Astrocyte (in vitro differentiated cells and primary cell): ENCODE measurements at regions not wholly inside any gene's neighbourhood (a gene's known extent, or its start where the extent isn't known, plus 50 kb on each side); places are given as distances from the start of the nearest gene placed in this dataset.

ENCODE experiments used
- DNase-seq: peaks from one replicate; pipeline ENCODE4 v3.0.0-alpha.2; 2010; ENCODE audit warnings: low read depth
- FAIRE-seq: peaks from 2 replicates; lab custom pipeline; 2011; peaks lifted over from hg19 to GRCh38; lab: Jason Lieb, UNC
- H2AFZ ChIP-seq: 2 replicates; pipeline ENCODE4 v1.6.0; 2012; ENCODE audit warnings: low read depth, low read length, inconsistent platforms
- H3K27ac ChIP-seq: 2 replicates; pipeline ENCODE4 v1.5.1; 2011; ENCODE audit warnings: low read depth, low read length, inconsistent platforms
- H3K27me3 ChIP-seq: 2 replicates; pipeline ENCODE4 v1.6.0; 2011; ENCODE audit warnings: low read length, inconsistent platforms; ENCODE audit not compliant: insufficient read depth
- H3K36me3 ChIP-seq: 2 replicates; pipeline ENCODE4 v1.5.1; 2011; ENCODE audit warnings: low read length, inconsistent platforms; ENCODE audit not compliant: insufficient read depth
- H3K4me1 ChIP-seq: 2 replicates; pipeline ENCODE4 v1.5.1; 2011; ENCODE audit warnings: low read length, inconsistent platforms; ENCODE audit not compliant: insufficient read depth
- H3K4me2 ChIP-seq: 2 replicates; pipeline ENCODE4 v1.6.0; 2012; ENCODE audit warnings: low read length, inconsistent platforms
- H3K4me3 ChIP-seq: 2 replicates; pipeline ENCODE4 v1.5.1; 2011; ENCODE audit warnings: low read depth, mild to moderate bottlenecking, low read length, inconsistent platforms; ENCODE audit not compliant: insufficient read depth
- H3K79me2 ChIP-seq: 2 replicates; pipeline ENCODE4 v1.6.0; 2012; ENCODE audit warnings: mild to moderate bottlenecking, low read length, inconsistent platforms; ENCODE audit not compliant: insufficient read depth
- H3K9ac ChIP-seq: 2 replicates; pipeline ENCODE4 v1.6.0; 2012; ENCODE audit warnings: mild to moderate bottlenecking, low read length, inconsistent platforms
- H3K9me3 ChIP-seq: 2 replicates; pipeline ENCODE4 v1.5.1; 2012; ENCODE audit warnings: low read depth, mild to moderate bottlenecking, low read length, inconsistent platforms; ENCODE audit not compliant: insufficient read depth
- H4K20me1 ChIP-seq: 2 replicates; pipeline ENCODE4 v1.6.0; 2012; ENCODE audit warnings: low read length, inconsistent platforms; ENCODE audit not compliant: insufficient read depth
- H3K27ac Mint-ChIP-seq: one replicate; pipeline ENCODE4 v1.8.0; 2021; ENCODE audit warnings: mild to moderate bottlenecking, mixed read lengths; ENCODE audit not compliant: unreplicated experiment
- H3K27me3 Mint-ChIP-seq: one replicate; pipeline ENCODE4 v1.8.0; 2021; ENCODE audit warnings: low read depth, mixed read lengths; ENCODE audit not compliant: unreplicated experiment
- H3K36me3 Mint-ChIP-seq: one replicate; pipeline ENCODE4 v1.8.0; 2021; ENCODE audit warnings: low read depth, mixed read lengths; ENCODE audit not compliant: unreplicated experiment
- H3K4me1 Mint-ChIP-seq: one replicate; pipeline ENCODE4 v1.8.0; 2021; ENCODE audit warnings: low read depth, mixed read lengths; ENCODE audit not compliant: unreplicated experiment
- H3K4me3 Mint-ChIP-seq: one replicate; pipeline ENCODE4 v1.8.0; 2021; ENCODE audit warnings: mild to moderate bottlenecking, moderate library complexity, mixed read lengths; ENCODE audit not compliant: unreplicated experiment
- H3K9me3 Mint-ChIP-seq: one replicate; pipeline ENCODE4 v1.8.0; 2021; ENCODE audit warnings: mild to moderate bottlenecking, mixed read lengths; ENCODE audit not compliant: unreplicated experiment
- CTCF ChIP-seq: IDR thresholded peaks from 2 replicates; pipeline ENCODE4 v1.5.1; 2011; ENCODE audit warnings: low read depth, mild to moderate bottlenecking, inconsistent platforms, low read length, moderate library complexity; ENCODE audit not compliant: insufficient read depth
- EZH2 ChIP-seq: IDR thresholded peaks from 2 replicates; pipeline ENCODE4 v1.6.1; 2012; ENCODE audit warnings: mild to moderate bottlenecking, low read length, inconsistent platforms; ENCODE audit not compliant: insufficient read depth

- Mint-ChIP-seq H3K36me3 (no peaks in the 10 kb centered on the region), H3K27me3 (no peaks in the 10 kb centered on the region), H3K4me3 (no peak overlapping the region), H3K9me3 (no peaks in the 10 kb centered on the region), H3K27ac (no peak overlapping the region), H3K4me1 (peaks cover 6% of the 10 kb centered on the region)
- TF ChIP-seq CTCF (no peak), EZH2 (no peak)
- Histone ChIP-seq H3K4me1 (peaks cover 7% of the 10 kb centered on the region), H4K20me1 (no peaks in the 10 kb centered on the region), H3K9me3 (no peaks in the 10 kb centered on the region), H3K4me3 (no peak overlapping the region), H2AFZ (no peak overlapping the region), H3K36me3 (no peaks in the 10 kb centered on the region), H3K27me3 (no peaks in the 10 kb centered on the region), H3K4me2 (no peak overlapping the region), H3K79me2 (no peaks in the 10 kb centered on the region), H3K27ac (no peak overlapping the region), H3K9ac (no peak overlapping the region)
- FAIRE-seq: no peak
- DNase-seq: no peak
Observed at GRCh38 chr14:29264865-29265264, 498.3 kb downstream of the FOXG1 start.

- Histone ChIP-seq H3K36me3 (no peaks in the 10 kb centered on the region), H3K4me1 (peaks cover 7% of the 10 kb centered on the region), H3K27me3 (no peaks in the 10 kb centered on the region), H2AFZ (no peak overlapping the region), H3K27ac (no peak overlapping the region), H3K4me3 (no peak overlapping the region), H4K20me1 (no peaks in the 10 kb centered on the region), H3K9me3 (no peaks in the 10 kb centered on the region), H3K79me2 (no peaks in the 10 kb centered on the region), H3K9ac (no peak overlapping the region), H3K4me2 (no peak overlapping the region)
- no peak for DNase-seq
- no peak overlapping the region for H3K27ac Mint-ChIP-seq
- no peaks in the 10 kb centered on the region for H3K9me3 Mint-ChIP-seq
- no peak overlapping the region for H3K4me3 Mint-ChIP-seq
- no peaks in the 10 kb centered on the region for H3K27me3 Mint-ChIP-seq
- no peak for TF ChIP-seq EZH2
- TF ChIP-seq CTCF: no peak
- no peaks in the 10 kb centered on the region for H3K36me3 Mint-ChIP-seq
- peaks cover 6% of the 10 kb centered on the region for H3K4me1 Mint-ChIP-seq
- FAIRE-seq: no peak
Observed at GRCh38 chr14:29265852-29266251, 499.3 kb downstream of the FOXG1 start.

- H3K27ac ChIP-seq: no peak overlapping the region
- H3K36me3 ChIP-seq: no peaks in the 10 kb centered on the region
- H3K9me3 Mint-ChIP-seq: no peaks in the 10 kb centered on the region
- no peaks in the 10 kb centered on the region for H3K4me1 Mint-ChIP-seq
- no peaks in the 10 kb centered on the region for H3K36me3 Mint-ChIP-seq
- no peaks in the 10 kb centered on the region for H3K27me3 ChIP-seq
- H2AFZ ChIP-seq: no peak overlapping the region
- no peaks in the 10 kb centered on the region for H3K9me3 ChIP-seq
- TF ChIP-seq EZH2: no peak
- no peak for TF ChIP-seq CTCF
- no peak for FAIRE-seq
- H3K4me3 Mint-ChIP-seq: no peak overlapping the region
- H3K27me3 Mint-ChIP-seq: no peaks in the 10 kb centered on the region
- H4K20me1 ChIP-seq: no peaks in the 10 kb centered on the region
- H3K27ac Mint-ChIP-seq: no peak overlapping the region
- H3K9ac ChIP-seq: no peak overlapping the region
- H3K4me3 ChIP-seq: no peak overlapping the region
- no peaks in the 10 kb centered on the region for H3K4me1 ChIP-seq
- H3K4me2 ChIP-seq: no peak overlapping the region
- no peak for DNase-seq
- no peaks in the 10 kb centered on the region for H3K79me2 ChIP-seq
Observed at GRCh38 chr14:29271669-29272068, 505.1 kb downstream of the FOXG1 start.
